HG03097 (cell line): ENCODE measurements at regions not wholly inside any gene's neighbourhood (a gene's known extent, or its start where the extent isn't known, plus 50 kb on each side); places are given as distances from the start of the nearest gene placed in this dataset.

Experiments used
- ATAC-seq: cut with Tn5 transposase; IDR thresholded peaks from one replicate; pipeline ENCODE4 v1.9.1; 2021; ENCODE audit not compliant: unreplicated experiment, low FRiP score

DNA sequence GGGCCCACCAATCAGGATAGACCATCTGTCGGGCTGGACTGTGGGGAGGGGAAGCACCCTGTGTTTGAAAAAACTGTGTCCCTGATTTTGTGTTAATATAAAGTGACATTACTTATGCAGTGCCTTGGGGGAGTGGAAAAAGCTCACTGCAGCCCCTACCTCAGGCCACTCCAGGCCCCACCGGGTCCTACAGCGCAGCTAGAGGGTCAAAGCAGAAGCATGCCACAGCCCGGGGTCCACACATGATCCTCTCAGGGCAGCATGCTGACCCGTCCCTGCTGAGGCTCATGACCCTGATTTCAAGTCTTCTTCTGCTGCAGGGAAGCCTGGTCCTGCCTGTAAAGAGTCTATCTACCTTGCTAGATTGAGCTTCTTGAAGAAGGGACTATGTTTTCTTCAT is 133.0 kb upstream of the PLCB4 start:
- no peak for ATAC-seq

DNA sequence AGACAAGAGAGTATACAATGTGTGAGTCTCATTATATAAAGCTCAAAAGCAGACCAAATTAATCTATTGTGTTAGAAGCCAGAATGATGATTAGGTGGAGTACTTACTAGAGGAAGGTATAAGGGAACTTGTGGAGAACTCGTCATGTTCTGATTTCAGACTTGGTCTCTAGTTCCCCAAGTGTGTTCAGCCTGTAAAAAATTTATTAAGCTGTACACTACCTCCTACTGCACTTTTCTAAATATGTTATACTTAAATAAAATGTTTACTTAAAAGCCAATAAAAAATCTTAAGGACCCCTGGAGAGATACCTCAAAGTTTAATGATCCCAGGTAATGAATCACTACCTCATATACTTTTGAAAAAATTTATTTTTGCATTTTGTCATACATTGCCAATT is 130.4 kb upstream of the PLCB4 start:
- no peak for ATAC-seq

DNA sequence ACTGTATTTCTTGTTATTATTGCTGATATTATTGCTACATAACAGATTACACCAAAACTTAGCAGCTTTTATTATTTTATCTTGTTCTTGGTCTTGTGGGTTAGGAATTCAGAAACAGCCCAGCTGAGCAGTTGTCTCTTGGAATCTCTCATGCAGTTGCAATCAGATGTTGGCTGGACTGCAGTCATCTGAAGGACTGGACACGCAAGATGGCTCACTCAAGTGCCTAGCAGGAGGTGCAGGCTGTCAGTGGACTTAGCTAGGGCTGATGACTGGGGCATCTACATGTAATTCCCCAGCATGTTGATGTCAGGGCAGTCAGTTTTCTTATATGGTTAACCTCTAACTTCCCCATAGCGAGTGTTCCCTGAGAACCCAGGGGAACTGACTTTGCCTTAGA is 128.6 kb upstream of the PLCB4 start:
- ATAC-seq, result no peak

DNA sequence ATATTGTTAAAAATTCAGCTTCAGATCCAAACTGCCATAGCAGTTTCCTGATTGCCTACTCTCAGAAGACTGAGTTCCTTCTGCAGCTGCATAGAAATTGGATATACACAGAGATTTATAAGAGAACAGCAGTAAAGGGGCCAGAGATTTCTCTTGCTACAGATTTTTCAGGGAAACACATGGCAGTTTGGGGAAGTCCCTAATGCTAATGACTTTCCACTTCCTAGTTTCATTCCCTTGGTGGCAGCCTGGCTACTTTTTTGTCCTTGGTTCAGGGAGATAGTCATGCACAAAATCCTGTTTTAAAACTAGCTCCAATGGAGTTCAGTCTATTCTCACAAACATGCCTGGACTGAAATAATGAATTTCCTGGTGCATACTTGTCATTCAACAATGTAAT is 125.3 kb upstream of the PLCB4 start:
- ATAC-seq, result no peak

DNA sequence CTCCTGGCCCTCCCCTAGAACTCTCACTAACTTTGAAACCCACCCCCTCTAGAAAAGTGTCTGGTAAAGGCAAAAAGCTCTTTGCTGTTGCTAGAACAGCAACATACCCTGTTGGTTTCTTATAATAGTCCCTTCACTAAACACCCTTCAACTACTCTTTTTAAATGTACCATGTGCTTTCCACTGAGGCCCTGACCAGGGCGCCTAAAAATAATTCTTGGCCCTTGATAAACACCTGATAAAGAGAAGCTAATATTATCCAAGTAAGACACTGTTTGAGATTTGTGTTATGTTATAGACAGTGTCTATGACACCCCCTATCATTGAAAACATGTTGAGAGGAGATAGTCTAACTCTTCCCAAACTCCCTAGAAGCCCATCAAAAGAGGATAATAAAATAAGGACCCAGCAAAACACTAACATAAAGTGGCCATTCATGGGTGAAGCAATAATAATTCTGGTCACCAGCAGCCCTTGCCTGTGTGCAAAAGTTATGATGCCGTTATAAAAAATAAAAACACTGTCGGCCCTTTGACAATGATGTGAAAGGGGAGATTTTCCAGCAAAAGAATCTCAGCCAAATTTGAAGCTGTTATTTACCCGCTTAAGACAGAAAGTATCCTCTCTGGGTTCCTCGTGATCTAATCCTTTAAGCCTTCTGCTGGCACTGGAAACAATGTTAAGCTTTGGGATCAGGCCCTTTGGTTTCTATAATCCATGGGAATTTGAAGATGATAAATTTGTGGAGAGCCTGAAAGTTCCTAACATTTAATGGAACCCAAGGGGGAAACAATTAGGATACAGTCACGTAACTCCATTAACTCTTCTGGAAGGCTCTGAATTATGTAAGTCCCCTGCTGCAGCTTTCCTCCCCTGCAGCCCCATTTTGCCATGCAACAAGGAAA is 122.6 kb upstream of the PLCB4 start:
- no peak for ATAC-seq

DNA sequence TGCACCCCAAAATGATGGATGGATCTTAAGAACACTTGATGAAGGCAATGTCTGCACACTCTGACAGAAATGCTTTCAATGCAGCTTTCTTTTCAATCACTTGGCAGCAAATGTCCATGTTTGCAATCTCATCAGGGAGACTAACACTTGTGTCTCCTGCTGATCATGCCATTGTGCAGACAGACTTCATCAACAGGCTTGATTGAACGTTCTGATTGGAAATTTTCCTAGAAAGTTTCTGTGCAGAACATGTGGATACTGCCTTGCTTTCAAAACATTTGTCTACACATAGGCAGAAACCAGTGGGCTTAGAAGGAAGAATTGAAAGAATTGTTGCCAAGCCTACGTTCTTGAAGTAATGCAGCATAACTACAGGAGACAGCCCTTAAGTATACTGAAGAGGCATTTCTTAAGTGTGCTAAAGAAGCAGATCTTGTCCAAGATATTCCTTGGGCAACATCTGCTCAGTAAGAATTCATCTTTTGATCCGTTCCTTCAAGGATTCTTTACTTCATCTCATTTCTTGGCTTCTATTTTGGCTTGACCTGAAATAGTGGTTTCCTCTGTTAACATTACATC is 120.4 kb upstream of the PLCB4 start:
- ATAC-seq, result no peak

DNA sequence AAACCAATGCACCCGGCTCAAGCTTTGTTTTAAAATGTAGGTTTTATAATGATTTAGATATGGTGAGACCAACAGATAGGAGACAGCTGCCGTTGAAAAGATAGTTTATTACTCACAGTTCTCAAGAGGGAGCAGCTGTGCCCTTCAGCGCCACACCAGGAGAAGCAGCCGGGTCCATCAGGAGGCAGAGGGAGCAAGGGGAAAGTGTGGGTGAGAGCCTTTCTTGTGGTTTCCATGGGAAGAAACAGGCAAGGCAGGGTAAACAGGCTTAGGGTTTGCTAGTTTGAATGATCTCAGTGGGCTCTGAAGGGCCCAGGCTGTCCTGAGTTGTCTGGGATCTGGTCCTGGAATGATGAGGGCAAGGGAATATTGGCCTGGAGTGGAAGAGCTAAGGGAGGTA is 117.7 kb upstream of the PLCB4 start:
- ATAC-seq, result no peak

DNA sequence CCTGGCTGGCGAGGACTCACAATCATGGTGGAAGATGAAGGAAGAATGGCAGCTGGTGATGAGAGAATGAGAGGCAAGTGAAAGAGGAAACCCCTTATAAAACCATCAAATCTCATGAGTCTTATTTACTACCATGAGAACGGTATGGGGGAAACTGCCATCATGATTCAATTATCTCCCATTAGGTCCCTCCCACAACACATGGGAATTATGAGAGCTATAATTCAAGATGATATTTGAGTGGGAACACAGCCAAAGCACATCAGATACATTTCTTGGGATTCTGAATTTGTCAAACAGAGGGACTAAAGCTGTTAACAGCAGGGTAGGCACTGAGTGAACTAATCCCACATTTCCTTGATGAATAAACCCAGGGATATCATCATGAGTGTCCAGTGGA is 116.2 kb upstream of the PLCB4 start:
- ATAC-seq, result no peak

DNA sequence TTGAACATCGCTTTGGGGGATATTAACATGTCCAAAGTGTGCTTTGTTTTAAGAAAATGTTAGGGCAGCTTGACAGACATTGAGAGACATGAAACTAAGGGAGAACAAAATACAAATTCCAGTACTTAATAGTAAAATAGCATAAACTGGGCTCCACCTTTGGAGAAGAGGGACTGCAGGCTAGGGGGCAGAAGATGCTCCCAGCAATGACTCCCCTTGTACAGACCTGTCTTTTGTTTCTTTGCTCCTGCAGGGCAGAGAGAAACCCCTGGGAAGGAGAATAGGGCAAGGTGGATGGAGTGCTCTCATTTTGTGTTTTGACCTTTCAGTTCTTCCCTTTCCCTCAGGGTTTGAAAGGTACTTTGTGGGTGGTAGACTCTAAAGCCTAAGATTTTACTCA is 115.6 kb upstream of the PLCB4 start:
- no peak for ATAC-seq

DNA sequence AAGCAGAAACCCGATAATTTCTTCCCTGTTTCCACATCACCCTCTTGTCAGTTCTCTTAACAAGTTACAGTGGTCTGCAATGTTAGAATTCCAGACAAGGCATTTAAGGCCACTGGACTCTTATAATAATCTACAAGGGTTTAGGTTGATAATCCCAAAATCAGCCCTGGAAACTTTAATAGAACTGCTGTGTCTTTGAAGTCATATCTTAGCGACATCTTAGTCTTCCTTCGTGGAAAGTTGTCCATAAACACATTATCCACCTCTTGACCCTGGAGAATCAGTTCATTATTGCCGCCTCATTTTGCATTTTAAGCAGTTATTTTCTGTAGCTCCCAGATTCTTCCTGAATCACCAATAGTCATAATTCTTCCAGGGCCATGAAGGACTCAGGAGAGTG is 108.6 kb upstream of the PLCB4 start:
- ATAC-seq, result no peak

DNA sequence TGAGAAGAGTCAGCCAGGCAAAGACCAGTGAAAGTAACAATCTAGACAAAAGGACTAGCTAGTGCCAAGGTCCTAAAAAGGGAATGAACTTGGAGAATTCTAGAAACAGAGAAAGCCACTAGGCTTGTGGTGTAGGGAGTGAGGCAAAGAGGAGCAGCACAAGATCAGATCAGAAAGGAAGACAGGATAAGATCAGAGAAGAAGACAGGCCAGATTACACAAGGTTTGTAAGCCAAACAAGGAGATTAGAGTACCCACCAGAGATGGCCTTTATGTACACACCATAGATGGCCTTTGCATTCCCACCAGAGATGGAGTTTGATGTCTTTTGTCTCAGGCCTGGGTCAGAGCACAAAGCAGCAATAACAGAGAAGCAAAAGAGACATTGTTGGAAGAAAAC is 105.6 kb upstream of the PLCB4 start:
- no peak for ATAC-seq

DNA sequence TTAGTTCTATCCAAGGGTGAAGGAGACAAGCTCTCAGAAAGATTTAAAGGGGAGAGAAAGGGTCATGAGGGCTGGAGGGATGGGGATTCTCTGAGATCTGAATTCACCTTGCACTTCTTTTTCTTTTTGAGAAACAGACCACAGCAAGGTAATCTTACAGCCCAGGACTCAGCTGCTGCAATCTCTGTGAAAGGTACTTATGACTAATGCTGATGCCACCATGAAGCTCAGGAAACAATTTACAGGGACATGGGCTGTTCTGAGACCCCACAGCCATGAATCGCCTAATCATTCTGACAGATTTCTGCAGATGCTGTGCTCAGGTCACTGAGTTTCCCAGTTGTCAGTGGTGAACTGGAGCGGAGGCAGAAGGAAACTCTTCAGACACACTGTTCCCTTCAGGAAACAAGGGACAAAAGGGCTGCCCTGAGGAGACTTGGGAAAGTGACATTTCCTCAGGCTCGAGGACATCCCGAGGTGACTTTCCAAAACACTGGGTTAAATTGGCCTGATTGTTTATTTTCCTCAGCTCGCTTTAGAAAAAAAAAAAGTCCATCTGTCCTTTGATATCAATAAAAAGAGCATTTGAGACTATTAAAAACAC is 103.8 kb upstream of the PLCB4 start:
- no peak for ATAC-seq

DNA sequence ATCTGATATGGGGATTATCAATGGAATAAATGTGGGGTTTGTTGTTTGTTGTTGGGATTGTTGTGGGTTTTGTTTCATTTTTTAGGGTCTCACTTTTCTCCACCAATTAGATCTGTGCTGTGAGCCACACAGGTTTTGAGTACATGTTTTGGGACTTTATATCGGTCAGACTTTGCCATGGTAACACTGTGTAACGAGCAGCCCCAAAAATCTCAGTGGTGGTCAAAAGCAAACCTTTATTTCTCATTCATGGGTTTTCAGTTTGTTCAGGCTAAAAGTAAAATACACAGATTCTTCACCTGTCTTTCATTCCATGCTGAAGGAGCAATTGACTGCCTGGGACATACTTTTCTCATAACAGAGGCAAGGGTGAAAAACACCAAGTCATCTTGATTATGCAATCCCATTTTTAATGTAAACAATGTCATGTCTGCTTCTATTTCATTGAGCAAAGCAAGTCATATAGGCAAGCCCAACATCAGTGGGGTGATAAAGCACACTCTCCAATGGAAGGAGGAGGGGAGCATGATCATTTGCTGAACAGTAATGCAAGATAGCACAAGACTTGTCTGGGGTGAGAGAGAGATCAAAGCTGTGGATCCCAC is 101.1 kb upstream of the PLCB4 start:
- ATAC-seq, result no peak

DNA sequence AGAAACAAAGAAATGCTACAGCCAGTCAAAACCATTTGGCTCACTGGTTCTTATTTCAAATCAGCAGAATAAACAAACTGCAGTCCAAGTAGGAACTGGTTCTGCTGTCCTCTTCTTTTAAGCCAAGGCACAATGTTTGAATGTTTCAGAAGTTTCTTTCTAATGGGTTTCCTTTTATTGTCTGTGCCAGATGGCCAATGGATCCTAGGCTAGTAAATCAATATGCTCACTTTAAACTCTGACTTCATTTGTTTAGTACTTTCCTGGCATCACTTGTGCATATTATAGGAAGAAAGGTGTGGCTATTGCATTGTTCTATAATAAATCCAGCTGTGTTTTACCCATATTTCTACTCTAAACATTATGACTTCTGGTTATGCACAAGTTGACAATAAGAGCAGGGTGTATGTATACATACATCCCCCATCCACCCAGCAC is 99.7 kb upstream of the PLCB4 start:
- no peak for ATAC-seq

DNA sequence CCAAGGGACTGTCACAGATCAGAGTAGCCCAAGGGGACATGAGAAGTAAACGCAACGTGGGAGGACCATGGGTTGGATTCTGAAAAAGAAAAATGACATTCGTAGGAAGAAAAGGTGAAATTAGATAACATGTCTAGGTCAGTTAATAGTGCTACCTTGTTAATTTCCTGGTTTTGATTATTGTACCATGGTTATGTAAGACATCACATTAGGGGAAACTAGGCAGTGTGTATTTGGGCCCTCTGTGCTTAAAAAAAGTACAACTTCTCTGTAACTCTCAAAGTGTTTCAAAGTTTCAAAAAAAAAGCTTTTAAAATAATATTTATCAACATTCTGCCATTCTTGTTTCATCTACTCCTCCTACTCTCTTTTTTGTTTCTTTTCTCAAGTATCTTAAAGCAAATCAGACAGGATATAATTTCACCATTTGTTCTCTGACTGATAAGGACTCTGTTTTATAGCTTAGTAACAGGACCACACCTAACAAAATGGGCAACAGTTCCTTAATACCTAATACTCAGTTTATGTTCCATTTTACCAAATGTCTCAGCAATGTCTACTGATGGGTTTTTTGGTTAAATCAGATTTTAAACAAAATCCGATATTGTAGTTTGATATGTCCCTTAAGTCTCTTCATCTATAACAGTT is 97.1 kb upstream of the PLCB4 start:
- ATAC-seq, result no peak

DNA sequence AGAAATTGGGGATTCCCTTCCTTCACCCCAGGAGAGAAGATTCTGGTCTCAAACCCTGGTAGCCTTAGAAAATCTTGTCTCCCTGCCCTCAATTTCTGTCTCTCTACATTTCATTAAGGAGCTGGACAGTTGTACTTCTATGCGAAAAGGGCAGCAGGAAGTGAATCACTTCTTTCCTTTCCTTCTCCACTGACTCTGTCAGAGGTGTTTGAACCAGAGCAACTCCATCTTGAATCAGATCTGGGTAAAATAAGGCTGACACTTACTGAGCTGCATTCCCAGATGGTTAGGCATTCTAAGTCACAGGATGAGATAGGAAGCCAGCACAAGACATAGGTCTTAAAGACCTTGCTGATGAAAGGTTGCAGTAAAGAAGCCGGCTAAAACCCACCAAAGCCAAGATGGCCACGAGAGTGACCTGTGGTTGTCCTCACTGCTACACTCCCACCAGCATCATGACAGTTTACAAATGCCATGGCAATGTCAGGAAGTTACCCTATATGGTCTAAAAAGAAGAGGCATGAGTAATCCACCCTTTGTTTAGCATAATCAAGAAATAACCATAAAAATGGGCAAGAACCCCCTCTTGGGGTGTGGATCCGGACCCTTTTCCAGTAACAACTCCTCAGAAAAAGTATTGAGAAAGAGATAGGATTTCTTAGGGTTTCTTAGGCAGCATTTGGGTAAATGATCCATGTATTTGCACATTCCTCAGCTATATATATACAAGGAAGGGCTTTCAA is 95.8 kb upstream of the PLCB4 start:
- ATAC-seq, result no peak

DNA sequence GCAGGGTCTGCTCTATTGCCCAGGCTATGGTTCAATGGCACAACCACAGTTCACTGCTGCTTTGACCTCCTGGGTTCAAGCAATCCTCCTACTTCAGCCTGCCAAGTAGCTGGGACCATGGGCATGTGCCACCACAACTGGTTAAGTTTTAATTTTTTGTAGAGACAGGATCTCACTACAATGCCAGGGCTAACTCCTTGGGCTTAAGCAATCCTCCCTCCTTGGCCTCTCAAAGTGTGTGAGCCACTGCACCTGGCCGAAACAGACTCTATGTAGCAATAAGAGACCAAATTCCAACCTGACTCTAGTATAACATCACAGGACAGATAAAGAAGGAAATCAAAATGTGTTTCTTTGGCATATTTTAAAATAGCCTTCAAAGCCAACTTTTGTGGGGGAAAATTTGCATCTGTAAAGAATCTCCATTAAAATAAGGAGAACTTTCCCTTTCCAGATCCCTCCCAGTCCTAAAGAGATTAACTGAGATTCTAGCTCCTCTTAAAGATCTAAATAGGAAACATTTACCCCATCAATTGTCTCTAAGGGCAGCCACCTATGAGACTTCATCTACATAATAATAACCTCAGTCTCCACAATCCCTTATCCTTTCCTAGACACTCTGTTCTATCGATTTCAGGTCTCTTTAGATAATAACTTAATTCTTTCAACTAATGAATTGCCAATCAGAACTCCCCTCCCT is 94.7 kb upstream of the PLCB4 start:
- no peak for ATAC-seq

DNA sequence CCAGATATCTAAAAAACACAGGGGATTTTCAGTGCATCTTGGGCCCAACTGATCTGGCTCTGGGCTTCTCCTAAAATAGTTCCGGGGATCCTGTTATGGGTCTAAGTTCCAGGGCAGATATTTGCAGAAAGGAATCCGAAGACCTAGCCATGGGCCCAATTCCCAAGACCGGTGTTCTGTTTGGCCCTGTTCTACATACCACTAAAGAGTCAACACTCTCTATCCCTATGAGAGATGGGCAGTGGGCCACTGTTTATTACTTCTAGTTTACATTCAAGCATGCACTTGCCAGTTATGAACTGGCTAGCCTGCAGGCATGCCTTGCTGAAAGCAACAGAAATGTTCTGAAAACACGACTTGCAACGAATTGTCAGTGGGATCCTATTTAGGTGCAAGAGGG is 87.4 kb upstream of the PLCB4 start:
- ATAC-seq, result no peak

DNA sequence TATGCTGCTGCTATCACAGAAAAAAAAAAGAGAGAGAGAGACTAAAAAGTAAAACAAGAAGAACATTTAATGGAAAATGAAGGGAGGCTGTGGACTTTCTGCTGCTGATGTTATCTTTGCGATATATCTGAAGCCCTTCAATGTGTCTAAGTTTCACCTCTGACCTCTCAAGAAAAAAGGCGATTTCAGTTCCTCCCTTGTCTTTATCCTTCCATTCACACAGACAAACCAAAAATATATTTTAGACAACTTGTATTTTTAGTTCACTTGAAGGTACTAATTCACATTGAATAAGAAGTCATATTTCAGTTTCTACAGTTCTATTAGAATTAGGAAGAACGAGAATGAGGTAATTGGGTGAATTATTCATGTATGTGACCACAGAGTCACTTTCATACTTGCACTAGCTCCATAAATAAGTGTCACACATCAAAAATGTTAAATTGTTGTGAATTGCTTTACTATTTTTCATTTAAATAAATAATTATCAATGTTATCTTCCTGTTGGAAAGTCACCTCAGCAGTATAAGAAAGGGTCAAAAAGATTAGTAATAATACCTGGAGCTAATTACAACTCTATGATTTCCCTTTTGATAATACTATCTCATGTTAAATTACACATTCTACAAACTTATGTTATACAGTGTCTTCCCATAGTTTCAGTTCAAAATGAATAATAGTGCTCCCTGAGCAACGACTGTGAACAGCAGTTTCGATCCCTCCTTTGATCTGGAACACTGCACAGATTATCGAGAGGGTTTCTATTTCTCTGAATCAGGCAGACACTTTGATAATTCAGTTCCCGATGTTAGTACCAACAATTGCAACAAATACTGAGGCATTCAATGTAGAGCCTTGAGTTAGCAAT is 85.2 kb upstream of the PLCB4 start:
- ATAC-seq, result peak; percentile 39
